ENCODE measurements at regions not wholly inside any gene's neighbourhood (a gene's known extent, or its start where the extent isn't known, plus 50 kb on each side); places are given as distances from the start of the nearest gene placed in this dataset.

DNA sequence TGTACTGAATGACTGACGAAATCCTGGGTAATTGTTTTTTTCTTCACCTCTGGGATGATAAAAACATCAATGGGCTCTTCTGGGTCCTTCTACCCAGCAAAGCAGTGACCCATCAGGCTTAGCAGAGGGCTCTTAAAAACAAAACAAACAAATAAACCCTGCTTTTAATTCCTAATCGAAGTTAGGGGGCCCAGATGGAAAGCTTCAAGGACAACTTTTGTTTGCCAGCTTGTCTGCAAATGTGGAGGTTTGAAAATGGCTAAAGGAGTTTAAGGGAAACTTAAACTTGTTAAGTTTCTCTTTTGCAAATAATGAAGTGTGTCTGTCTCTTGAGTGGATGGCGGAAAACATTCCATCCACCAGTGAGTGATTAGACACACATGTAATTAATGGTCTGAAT is 327.2 kb downstream of the SATB2 start:
- TF ChIP-seq CTCF (IDR thresholded peaks at IDR 0.05) = no peak
- H3K9me3 ChIP-seq = no peaks in the 10 kb centered on the region
- intact Hi-C loops (cut with DNase I; ENCODE audit: low total_unique reads) = no loop called here
- no peak for DNase-seq
- H3K36me3 ChIP-seq = no peaks in the 10 kb centered on the region
- H3K4me3 ChIP-seq = no peak overlapping the region
- H3K4me1 ChIP-seq = no peaks in the 10 kb centered on the region
- H3K27me3 ChIP-seq = no peaks in the 10 kb centered on the region
- H3K27ac ChIP-seq = no peak overlapping the region

DNA sequence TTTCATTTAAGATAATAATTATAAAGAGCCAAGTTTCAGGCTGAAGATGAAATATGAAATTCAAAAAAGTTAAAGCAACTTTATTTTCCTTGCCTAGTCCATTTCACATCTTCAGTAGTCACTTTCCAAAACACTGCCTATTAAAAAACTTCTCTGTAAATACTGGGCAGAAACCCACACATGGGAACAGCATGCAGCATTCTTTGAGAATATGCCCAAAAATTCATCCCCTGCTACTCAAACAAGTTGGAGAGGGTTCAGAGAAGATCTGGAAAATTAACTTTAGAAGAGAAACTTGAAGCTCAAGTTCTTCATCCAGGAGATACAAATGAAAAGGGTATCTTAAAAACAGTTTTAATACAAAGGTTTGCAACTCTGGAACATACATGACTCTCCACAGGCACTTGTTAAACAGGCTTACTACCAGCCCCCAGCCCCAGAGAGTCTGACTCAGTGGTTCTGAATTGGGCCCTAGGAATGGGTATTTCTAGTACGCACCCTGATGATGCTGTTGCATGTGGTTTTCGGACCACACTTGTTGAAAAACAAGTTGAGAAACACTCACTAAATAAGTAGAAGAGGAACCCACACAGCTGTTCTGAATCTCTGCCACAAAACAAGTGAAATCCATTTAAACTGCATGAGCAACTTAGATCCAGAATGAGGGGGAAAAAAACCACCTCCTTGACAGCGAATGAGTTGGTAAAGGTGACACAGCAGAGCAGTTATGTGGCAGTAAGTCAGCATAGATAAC is 329.1 kb downstream of the SATB2 start:
- no peak for DNase-seq
- Histone ChIP-seq H3K4me3 (no peak overlapping the region), H3K36me3 (no peaks in the 10 kb centered on the region), H3K27me3 (no peaks in the 10 kb centered on the region), H3K9me3 (no peaks in the 10 kb centered on the region), H3K27ac (no peak overlapping the region), H3K4me1 (no peaks in the 10 kb centered on the region)
- no peak for TF ChIP-seq CTCF (IDR thresholded peaks at IDR 0.05)
- intact Hi-C loops (cut with DNase I; ENCODE audit: low total_unique reads) = no loop called here

DNA sequence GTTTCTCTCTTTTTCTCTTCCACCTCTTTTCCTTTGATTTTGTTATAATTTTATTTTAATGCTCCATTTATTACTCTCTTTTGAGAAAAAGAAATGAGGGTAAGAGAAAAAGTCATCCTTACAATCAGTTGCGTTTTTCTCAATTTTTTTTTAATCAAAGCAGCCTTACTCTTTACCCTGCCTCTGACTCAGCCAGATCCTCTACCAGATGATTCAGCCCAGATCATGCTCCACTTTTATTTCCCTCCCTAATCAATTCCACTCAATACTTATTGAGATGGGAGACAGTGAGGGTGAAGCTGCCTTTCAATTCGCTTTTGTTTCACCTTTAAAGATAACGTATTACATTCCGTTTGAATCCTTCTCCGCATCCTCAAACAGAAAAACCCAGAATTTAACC is 337.9 kb downstream of the SATB2 start:
- Histone ChIP-seq H3K36me3 (no peaks in the 10 kb centered on the region), H3K9me3 (no peaks in the 10 kb centered on the region), H3K4me1 (peaks cover 0 to 10% (median 0%) of the 10 kb centered on the region in 4 donors), H3K27ac (no peak overlapping the region), H3K27me3 (no peaks in the 10 kb centered on the region), H3K4me3 (no peak overlapping the region)
- no peak for DNase-seq
- no peak for TF ChIP-seq CTCF (IDR thresholded peaks at IDR 0.05)
- intact Hi-C loops (cut with DNase I; ENCODE audit: low total_unique reads) = no loop called here

DNA sequence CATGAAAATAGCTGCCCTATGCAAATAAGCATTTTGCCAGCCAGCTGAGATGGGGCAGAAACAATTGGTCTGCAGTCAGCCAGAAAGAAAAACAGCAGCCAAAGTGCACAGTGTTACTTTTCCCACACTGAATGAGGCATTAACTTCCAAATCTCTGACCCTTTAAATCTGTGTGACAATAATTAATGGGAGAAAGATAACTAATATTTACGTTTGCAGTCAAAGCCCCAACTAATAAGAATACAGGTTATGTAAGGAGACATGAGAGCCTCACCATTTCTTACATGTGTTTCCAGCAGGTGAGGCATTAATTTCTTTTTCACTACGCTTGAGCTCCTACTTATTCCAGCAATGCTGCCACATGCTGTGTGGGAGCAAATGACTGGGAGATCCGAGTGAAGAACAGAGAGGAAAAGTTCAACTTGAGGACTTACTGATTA is 339.0 kb downstream of the SATB2 start:
- no peak overlapping the region for H3K27ac ChIP-seq
- intact Hi-C loops (cut with DNase I; ENCODE audit: low total_unique reads) = no loop called here
- no peaks in the 10 kb centered on the region for H3K36me3 ChIP-seq
- no peak for TF ChIP-seq CTCF (IDR thresholded peaks at IDR 0.05)
- peaks cover 0 to 10% (median 0%) of the 10 kb centered on the region in 4 donors for H3K4me1 ChIP-seq
- no peak for DNase-seq
- no peaks in the 10 kb centered on the region for H3K9me3 ChIP-seq
- H3K27me3 ChIP-seq = no peaks in the 10 kb centered on the region
- H3K4me3 ChIP-seq = no peak overlapping the region

DNA sequence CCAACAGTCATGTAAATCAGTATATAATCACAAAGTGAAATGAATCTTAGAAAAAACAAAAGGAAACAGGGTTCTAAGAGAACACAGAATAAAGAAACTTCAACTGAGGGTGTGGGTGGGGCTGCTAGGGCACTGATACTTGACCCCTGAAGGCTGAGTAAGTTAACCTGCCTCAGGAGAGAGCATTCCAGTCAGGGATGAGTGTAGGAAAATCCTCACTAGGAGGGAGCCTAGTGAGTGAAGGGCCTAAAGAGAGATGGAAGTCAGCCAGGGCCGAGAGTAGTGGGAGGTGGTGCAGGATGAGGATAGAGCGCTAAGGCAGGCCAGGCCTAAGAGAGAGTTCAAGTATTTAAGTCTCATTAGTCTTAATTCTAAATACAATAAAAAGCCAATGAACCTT is 342.6 kb downstream of the SATB2 start:
- intact Hi-C loops (cut with DNase I; ENCODE audit: low total_unique reads) = no loop called here
- DNase-seq = no peak
- TF ChIP-seq CTCF (IDR thresholded peaks at IDR 0.05) = no peak
- H3K4me3 ChIP-seq = no peak overlapping the region
- no peak overlapping the region for H3K27ac ChIP-seq
- no peaks in the 10 kb centered on the region for H3K27me3 ChIP-seq
- H3K4me1 ChIP-seq = peaks cover 0 to 5% (median 0%) of the 10 kb centered on the region in 4 donors
- H3K9me3 ChIP-seq = no peaks in the 10 kb centered on the region
- H3K36me3 ChIP-seq = no peaks in the 10 kb centered on the region
